SU-DHL-6 (cell line): ENCODE measurements at regions not wholly inside any gene's neighbourhood (a gene's known extent, or its start where the extent isn't known, plus 50 kb on each side); places are given as distances from the start of the nearest gene placed in this dataset.
"Not testable (repeated sequence)": the region's sequence is repeated elsewhere in the genome, so short reads cannot be mapped to it uniquely, and the experiment has no call there.

Experiments used
- CTCF ChIP-seq: fragments of 200-600 bp; sonication (generic); IDR thresholded peaks from one replicate; pipeline ENCODE4 v1.5.1; 2017; ENCODE audit warnings: antibody characterized with exemption, mild to moderate bottlenecking, low read length, moderate library complexity; ENCODE audit not compliant: insufficient read depth, poor library complexity, severe bottlenecking
- EZH2phosphoT487 ChIP-seq: fragments of 200-600 bp; sonication (generic), shearing (Covaris generic); conservative IDR thresholded peaks from 2 replicates; pipeline ENCODE4 v1.6.1; 2018; ENCODE audit warnings: mild to moderate bottlenecking, antibody characterized with exemption, low read length, moderate library complexity, mixed read lengths

- not testable (repeated sequence) for TF ChIP-seq CTCF, EZH2phosphoT487
Measured at GRCh38 chr1:83405789-83406188, 593.1 kb downstream of the TTLL7 start.
